IPS-NIHi11 (cell line): ENCODE measurements at regions not wholly inside any gene's neighbourhood (a gene's known extent, or its start where the extent isn't known, plus 50 kb on each side); places are given as distances from the start of the nearest gene placed in this dataset.

Experiments used
- DNase-seq: peaks from one replicate; pipeline ENCODE4 v3.0.0; 2012; ENCODE audit warnings: mixed read lengths, low spot score

DNA sequence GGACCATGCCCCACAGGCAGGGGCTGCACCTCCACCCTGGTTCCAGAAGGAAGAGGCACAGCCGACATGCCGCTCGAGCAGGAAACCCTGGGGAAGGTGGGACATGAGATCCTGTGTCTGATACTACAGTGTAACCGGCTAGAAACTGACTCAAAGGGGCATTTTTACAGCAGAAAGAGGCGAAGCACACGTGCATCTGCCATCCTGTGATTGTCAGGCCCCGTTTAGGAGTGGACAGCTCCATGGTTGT lies 62.7 kb downstream of the SIK1 start:
- no peak for DNase-seq

DNA sequence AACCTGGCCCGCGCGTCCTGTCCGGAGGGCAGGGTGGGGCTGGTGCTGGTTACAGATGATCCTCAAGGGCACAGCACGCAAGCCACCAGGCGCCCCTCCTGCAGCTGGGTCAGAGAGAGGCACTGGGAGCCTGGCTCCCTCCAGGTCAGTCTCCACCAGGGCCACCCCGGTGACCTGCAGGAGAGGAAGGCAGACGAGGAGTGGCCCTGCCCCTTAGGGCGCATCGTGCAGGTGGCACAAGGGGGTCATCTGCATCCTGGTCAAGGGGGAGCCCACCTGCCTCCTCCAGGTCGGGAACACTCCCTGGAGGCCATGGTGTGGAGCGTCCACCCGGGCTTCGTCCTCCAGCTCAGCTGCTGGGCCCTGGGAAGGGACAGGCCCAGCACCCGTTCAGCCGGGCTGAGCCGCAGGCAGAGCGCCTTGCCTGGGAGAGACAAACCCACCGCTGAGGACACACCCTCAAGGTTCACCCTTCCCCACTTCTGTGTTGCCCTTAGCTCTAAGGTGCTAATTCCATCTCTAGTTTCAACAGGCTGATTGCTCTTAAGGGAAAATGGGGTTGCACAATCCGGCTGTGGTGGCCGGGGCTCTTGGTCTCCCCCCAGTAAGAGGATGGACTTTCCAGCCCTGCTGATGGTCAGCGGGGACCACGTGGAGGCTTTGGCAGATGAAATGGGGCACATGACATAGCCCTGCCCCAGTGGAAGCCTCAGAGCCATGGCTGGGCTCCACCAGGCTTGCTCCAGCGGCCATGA lies 63.2 kb downstream of the SIK1 start:
- DNase-seq, result no peak

DNA sequence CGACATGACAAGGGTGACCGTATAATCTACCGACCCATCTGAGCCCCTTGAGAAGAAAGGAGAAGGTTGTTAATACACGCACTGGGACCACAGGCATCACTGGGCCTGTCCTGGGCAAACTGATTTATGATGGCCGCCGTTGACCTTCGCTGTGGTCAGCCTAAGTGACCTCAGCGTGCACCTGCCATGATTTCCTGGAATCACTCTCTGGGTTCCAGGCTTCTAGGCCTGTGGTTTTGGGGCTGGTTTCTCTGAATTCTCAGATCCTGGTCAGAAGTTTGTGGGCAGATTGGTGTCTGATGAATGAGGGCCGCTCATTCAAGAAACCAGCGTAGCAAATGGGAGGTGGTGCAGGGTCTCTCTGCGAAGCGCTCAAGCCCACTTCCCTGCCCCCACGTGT lies 64.0 kb downstream of the SIK1 start:
- DNase-seq, result no peak

DNA sequence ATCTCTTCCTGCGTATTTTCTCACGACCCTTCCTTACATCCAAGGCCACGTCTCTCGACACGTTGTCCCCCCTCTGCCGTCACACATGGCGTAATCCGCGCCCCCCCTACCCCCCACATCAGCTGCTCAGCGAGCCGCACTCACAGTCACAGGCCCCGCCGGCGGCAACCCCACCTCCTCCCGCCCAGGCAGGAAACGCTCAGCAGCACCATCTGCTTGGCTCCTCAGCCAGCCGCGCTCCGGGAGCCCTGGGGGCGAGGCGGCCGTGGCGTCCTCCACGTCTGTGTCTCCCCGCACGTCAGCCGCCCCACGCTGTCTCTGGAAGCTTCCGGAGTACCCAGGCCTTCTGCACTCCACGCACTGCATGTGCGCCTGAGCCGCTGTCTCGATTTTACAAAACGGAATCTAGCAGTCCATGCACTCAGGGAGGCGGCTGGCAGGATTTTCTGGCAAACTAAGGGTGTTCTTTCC lies 64.6 kb downstream of the SIK1 start:
- peak; percentile 81 for DNase-seq

DNA sequence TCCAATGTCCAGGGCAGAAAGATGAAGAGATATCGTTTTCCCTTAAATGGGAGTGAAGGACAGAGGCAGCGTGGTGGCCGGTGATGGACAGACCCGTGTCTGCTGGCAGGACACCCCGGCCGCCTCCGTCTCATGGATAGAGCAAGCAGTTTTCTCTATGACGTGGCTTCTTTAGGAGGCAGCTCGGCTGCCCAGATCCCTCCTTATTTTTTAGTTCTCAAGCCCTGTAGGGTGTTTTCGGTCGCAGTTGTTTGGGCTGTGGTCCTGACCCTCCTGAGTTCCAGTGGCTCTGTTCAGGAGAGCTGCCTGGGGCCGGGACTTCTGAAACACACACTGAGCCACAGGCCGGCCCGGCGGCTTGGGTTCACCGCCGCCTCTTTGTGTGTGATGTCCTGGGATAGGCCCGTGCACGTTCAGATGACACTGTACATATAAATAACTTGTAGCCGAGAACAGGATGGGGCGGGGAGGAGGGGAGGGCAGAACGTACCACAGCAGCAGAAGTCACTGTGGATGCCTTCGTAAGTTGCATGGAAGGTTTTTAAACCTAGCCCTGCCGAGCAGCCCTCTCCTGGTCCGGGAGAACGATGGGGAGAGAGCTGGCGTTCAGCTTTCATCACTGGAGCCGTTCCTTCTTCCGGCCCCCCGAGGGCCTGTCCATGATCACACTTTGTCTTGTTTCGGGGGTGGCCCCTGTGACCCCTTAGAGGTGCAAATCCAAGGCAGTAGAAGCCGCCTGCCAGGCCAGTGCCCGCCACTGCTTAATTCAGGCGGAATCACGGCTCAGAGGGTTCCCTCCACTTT lies 65.2 kb downstream of the SIK1 start:
- DNase-seq, result no peak

DNA sequence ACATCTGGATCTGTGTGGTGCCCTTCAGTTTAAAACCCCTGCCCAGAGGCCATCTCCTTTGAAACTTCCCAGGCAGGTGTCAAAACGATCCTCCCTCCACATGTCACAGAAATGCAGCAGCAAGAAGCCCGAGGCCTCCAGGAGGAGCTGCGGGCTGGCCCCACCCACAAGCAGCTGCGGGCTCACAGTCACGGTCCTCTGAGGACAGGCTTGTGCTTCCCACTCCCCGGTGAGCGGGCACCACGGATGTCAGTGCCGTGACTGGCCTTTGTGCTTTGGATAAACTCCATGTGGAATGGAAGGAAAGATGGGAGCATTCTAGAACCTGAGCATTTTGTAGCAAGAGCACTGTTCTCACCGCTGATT lies 65.8 kb downstream of the SIK1 start:
- no peak for DNase-seq

DNA sequence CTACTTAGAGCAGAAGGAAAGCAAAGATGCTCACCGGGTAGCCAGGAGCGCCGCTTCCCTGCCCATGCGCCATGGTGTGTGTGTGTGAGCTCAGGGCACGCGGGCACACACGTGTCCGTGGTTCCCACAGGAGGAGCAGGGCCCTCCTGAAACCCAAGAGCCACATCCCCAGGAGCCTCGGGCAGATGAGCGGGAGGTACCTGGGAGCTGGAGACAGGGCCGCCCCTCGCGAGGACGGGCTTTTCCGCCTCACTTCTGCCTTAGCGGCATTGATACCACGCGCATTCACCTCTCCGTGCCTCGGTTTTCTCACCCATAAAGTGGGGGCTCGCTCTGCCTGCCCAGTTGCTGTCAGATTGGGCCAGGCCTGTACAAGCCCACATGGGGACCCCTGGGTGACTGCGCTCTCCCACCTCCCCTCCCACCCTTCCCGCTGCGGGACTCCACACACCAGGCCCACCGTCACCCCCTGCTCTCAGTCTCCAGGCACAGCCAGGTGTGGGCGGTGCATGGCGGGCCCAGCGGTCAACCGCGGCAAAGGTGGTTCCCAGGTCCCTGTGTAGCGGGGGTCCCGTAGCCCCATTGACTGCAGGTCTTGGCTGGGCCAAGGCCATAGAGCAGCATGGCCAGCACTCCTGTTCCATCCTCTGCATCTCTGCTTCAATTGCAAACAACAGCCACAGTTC lies 66.3 kb downstream of the SIK1 start:
- no peak for DNase-seq

DNA sequence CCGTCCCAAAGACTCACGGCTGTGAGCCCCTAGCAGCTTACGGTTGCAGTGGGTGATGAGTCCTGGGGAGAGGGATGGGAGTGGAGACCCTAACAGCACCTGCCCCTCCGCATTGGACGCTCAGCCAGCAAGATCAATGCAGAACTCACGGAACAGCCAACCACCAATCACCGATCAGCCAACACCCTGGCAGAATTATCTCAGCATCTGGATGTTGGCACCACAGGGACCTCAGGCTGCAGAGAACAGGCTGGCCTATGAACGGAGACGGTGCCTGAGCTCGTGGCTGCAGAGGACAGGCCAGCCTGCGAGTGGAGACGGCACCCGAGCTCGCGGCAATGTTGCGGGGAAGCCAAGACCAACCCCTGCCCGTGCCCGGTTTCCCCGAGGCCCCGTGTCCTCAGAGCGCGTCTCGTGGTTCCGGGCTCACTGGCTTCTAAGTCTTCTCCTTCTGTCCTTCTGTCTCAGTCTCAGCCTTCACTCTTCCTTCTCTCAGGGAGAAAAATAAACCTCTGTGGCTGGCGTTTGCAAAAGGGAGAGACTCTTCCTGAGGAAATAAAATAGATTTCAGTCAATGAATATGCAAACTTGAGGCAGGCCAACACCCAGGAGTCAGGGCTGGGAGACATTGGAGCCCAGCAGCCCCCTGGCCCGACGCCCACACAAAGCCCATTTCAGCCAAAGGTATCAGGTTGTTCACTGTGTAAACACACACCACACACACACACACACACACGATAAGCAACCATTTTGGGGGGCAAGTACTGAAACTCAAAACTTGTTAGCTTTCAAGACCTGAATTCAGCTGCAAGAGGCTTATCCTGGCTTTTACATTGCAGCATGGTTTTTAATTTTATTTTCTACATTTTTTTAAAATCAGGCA lies 67.8 kb downstream of the SIK1 start:
- no peak for DNase-seq

DNA sequence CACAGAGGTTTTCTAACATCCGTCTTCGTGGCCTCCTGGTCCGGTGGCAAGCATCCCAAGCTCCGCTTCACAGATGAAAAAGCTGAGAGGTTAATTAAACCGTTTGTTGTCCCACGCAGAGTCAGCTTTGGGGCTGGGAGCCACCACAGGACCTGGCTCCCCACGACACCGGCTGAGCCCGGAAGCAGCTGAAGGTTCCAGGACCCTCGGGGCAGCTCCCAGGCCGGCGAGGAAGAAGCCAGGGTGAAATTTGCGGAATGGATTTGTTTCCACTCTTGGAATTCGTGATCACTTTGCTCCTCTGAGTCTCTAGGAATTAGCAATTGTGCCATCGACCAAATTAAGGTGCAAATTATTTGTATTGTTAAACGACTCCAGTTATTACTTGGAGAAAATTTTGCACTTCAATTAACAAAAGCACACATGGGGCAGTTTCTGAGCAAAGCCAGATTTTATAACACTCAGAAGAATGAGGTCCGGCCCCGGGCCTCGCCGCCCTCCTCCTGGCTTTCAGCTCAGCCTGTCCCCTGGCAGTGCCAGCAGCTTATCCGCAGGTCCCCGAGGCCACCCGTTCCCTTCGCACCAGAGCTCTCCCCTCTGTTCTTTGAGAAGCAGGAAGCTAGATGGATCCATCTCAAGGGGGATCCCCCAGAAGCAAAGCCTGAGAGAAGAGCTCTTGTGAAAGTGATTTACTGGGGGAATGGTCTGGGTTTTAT lies 69.1 kb downstream of the SIK1 start:
- DNase-seq, result no peak

GRCh38 chr21:43355925-43356289 lies 71.0 kb downstream of the SIK1 start:
- no peak for DNase-seq

DNA sequence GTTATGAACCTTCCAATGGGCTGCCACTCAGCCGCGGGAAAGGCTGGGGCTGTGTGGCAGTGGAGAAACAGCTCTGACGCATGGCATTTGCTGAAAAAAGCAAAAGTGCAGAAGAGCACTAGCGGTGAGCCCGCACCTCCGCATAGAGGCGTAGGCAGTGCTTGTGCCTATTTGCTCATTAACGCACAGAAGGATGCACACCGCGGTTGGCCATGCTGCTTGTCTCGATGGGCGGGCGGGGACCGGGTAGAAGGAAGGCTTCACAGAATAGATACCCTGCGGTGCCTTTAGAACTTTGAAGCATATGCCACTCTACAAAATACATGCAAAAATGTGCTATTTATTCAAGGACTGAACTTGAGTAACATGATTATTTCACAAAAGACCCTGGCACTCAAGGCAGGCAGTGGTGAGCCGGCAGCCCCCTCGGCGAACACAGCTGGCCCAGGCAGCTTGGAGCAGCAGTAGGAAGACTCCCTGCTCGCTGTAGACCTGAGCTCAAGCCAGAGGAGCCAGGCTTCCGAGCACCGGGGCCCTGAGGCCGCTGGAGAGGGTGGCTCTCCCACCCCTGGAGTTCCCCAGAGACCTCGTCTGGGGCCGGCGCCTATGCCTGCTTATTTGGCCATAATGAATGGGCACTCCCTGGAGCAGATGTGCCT lies 71.5 kb downstream of the SIK1 start:
- no peak for DNase-seq

DNA sequence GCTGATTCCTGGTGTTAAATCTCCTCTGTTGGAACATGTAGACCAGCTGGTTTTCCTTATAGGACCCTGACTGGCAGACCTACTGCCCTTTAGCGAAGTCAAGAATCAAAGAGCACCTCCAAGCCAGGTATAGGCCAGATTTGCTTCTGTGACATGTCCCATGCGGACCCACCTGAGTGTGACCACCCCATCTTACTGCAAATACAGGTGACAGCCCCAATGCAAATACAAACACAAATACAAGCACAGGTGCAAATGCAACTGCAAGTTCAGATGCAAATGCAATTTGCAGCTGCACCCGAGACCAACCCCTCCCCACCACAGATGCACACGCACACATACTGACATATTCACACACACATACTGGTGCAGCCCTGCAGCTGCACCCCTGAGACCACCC lies 72.3 kb downstream of the SIK1 start:
- no peak for DNase-seq

- DNase-seq, result no peak
These were observed 72.9 kb downstream of the SIK1 start for GRCh38 chr21:43354026-43354420.

GRCh38 chr21:43353282-43354025 lies 73.5 kb downstream of the SIK1 start:
- DNase-seq, result no peak

DNA sequence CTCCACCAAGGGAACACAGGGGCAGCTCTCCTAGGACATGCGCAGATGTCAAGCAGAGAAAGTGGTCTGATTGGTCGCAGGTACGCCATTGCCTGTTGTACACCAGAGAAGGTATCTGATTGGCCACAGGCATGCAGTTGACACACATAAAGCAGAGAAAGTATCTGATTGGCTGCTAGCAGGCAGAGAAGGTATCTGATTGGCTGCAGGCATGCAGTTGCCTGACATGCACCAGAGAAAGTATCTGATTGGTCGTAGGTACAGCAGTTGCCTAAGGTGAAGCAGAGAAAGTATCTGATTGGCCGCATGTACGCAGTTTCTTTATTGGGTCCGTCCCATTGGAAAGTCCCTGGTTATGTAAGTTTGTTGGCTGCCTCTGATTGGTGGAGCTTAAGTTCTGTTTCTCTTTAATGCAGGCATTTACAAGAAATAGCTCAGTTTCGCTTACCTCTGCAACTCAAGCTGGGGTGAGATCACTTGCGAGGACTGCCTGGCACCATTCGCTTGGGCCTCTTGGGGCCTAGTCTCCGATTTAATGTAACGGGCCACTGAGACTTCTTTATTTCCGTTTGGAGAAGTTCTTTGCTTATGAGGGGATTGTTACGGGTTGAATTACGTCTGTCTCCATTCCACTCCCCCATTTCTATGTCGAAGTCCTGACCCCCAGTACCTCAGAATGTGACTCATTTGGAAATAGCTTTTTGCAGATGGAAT lies 74.2 kb downstream of the SIK1 start:
- DNase-seq, result no peak

DNA sequence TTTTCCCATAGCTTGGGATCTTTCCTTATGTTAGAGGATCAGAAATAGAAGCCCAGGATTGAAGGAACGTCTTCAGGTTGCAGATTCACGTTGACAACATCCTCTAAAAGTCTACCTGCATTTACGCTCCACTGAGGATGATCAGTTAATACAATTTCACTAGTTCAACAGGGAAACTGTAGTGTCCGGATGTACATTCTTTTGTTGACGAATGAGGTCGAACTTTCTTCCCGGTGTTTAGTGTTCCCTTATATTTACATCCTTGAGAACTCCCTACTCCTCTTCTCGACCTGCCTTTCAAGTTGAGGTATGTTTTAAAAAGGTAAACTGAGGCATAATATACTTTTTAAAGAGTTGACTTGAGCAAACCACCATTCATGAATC lies 74.8 kb downstream of the SIK1 start:
- DNase-seq, result no peak

- no peak for DNase-seq
These were observed 75.3 kb downstream of the SIK1 start for GRCh38 chr21:43351501-43352153.

- no peak for DNase-seq
These were observed 77.3 kb downstream of the SIK1 start for GRCh38 chr21:43349644-43350043.

DNA sequence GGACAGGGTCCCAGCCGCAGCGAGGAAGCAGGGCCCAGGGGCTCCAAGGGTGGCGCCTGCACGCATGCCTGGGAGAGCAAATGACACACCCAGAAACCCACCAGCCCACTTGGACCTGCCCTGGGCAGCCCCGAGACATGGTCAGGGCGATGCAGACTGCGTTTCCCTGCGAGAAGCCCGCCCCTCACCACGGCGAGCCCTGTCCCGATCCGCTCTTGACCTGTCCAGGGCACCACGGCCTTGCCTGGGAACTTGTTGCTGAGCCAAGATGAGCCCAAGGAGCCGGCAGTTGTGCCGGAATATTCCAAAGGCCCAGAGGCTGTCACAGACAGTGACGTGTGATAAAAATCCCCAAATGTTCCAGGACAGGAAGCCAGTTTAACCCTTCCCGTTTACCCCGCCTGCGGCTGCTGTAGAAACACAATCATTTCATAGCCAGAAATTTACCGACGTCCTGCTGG lies 78.1 kb downstream of the SIK1 start:
- DNase-seq, result no peak
